Spinal cord (tissue), 9 donors: ENCODE measurements at regions not wholly inside any gene's neighbourhood (a gene's known extent, or its start where the extent isn't known, plus 50 kb on each side); places are given as distances from the start of the nearest gene placed in this dataset.
"Not testable (repeated sequence)": the region's sequence is repeated elsewhere in the genome, so short reads cannot be mapped to it uniquely, and the experiment has no call there.

Source experiments
- DNase-seq, 6 donors: peaks; one replicate each; pipeline versions ENCODE4 v3.0.0 to v3.0.0-alpha.2; 2013 to 2015; ENCODE audit warnings: low spot score in 6 of 6, low read depth in 4 of 6
- H3K27ac ChIP-seq: one replicate; pipeline ENCODE4 v1.5.1; 2013; ENCODE audit warnings: low read depth, low read length, control low read depth
- H3K27me3 ChIP-seq: one replicate; pipeline ENCODE4 v1.6.1; 2013; ENCODE audit warnings: low read length; ENCODE audit not compliant: control insufficient read depth, insufficient read depth
- H3K36me3 ChIP-seq: one replicate; pipeline ENCODE4 v1.6.1; 2013; ENCODE audit warnings: low read length; ENCODE audit not compliant: control insufficient read depth, insufficient read depth
- H3K4me1 ChIP-seq: one replicate; pipeline ENCODE4 v1.6.1; 2013; ENCODE audit warnings: low read length; ENCODE audit not compliant: control insufficient read depth, insufficient read depth
- H3K4me3 ChIP-seq: one replicate; pipeline ENCODE4 v1.5.1; 2013; ENCODE audit warnings: low read depth, low read length, control low read depth
- H3K9me3 ChIP-seq: one replicate; pipeline ENCODE4 v1.6.1; 2013; ENCODE audit warnings: low read length; ENCODE audit not compliant: control insufficient read depth, insufficient read depth
- WGBS: methylation state at CpG from one replicate; pipeline ENCODE4 v1.1.5; 2013; ENCODE audit warnings: missing lambda C conversion rate; ENCODE audit not compliant: insufficient coverage; 5-methylcytosine and 5-hydroxymethylcytosine counted together
- donor health status: healthy.

GRCh38 chr1:213623064-213623581, 364.6 kb upstream of the PROX1 start:
- DNase-seq = no peak
- Histone ChIP-seq H3K36me3 (no peaks in the 10 kb centered on the region), H3K27me3 (no peaks in the 10 kb centered on the region), H3K27ac (no peak overlapping the region), H3K4me1 (no peaks in the 10 kb centered on the region), H3K4me3 (no peak overlapping the region), H3K9me3 (no peaks in the 10 kb centered on the region)
- WGBS = no CpG with 5 or more reads among the region's 9 CpGs

GRCh38 chr1:213623862-213624261, 363.9 kb upstream of the PROX1 start:
- DNase-seq = no peak
- WGBS = 96% methylated on average over 4 of the region's 4 CpGs
- Histone ChIP-seq H3K4me1 (no peaks in the 10 kb centered on the region), H3K4me3 (no peak overlapping the region), H3K27ac (no peak overlapping the region), H3K9me3 (no peaks in the 10 kb centered on the region), H3K36me3 (no peaks in the 10 kb centered on the region), H3K27me3 (no peaks in the 10 kb centered on the region)

GRCh38 chr1:213636778-213637177, 351.0 kb upstream of the PROX1 start:
- not testable (repeated sequence) for H3K4me3 ChIP-seq, H3K36me3 ChIP-seq, DNase-seq, H3K4me1 ChIP-seq, H3K27ac ChIP-seq, H3K27me3 ChIP-seq, H3K9me3 ChIP-seq

GRCh38 chr1:213641312-213641711, 346.5 kb upstream of the PROX1 start:
- Histone ChIP-seq H3K36me3 (no peaks in the 10 kb centered on the region), H3K4me3 (no peak overlapping the region), H3K27ac (no peak overlapping the region), H3K9me3 (no peaks in the 10 kb centered on the region), H3K27me3 (no peaks in the 10 kb centered on the region), H3K4me1 (no peaks in the 10 kb centered on the region)
- DNase-seq = no peak
- 100% methylated on average over 2 of the region's 2 CpGs for WGBS

GRCh38 chr1:213643360-213643759, 344.4 kb upstream of the PROX1 start:
- H3K36me3 ChIP-seq = no peaks in the 10 kb centered on the region
- DNase-seq = no peak
- H3K4me1 ChIP-seq = no peaks in the 10 kb centered on the region
- H3K27me3 ChIP-seq = no peaks in the 10 kb centered on the region
- H3K27ac ChIP-seq = no peak overlapping the region
- no peak overlapping the region for H3K4me3 ChIP-seq
- H3K9me3 ChIP-seq = no peaks in the 10 kb centered on the region

- DNase-seq = no peak
- Histone ChIP-seq H3K27me3 (no peaks in the 10 kb centered on the region), H3K27ac (no peak overlapping the region), H3K4me3 (no peak overlapping the region), H3K36me3 (no peaks in the 10 kb centered on the region), H3K4me1 (no peaks in the 10 kb centered on the region), H3K9me3 (no peaks in the 10 kb centered on the region)
- 63% methylated on average over 2 of the region's 2 CpGs for WGBS
These were observed 339.7 kb upstream of the PROX1 start for GRCh38 chr1:213647864-213648650.

GRCh38 chr1:213649373-213649772, 338.4 kb upstream of the PROX1 start:
- no peaks in the 10 kb centered on the region for H3K4me1 ChIP-seq
- H3K9me3 ChIP-seq = no peaks in the 10 kb centered on the region
- 86% methylated on average over 10 of the region's 10 CpGs for WGBS
- no peaks in the 10 kb centered on the region for H3K27me3 ChIP-seq
- H3K36me3 ChIP-seq = no peaks in the 10 kb centered on the region
- no peak for DNase-seq
- no peak overlapping the region for H3K4me3 ChIP-seq
- H3K27ac ChIP-seq = no peak overlapping the region

- H3K27ac ChIP-seq = no peak overlapping the region
- no peaks in the 10 kb centered on the region for H3K36me3 ChIP-seq
- no peaks in the 10 kb centered on the region for H3K27me3 ChIP-seq
- no peaks in the 10 kb centered on the region for H3K4me1 ChIP-seq
- H3K4me3 ChIP-seq = no peak overlapping the region
- no CpG with 5 or more reads among the region's 2 CpGs for WGBS
- no peaks in the 10 kb centered on the region for H3K9me3 ChIP-seq
- no peak for DNase-seq
These were observed 337.2 kb upstream of the PROX1 start for GRCh38 chr1:213650603-213651002.

- no peaks in the 10 kb centered on the region for H3K36me3 ChIP-seq
- H3K27me3 ChIP-seq = no peaks in the 10 kb centered on the region
- H3K4me1 ChIP-seq = no peaks in the 10 kb centered on the region
- WGBS = no CpG with 5 or more reads among the region's 4 CpGs
- H3K9me3 ChIP-seq = no peaks in the 10 kb centered on the region
- H3K27ac ChIP-seq = no peak overlapping the region
- DNase-seq = no peak
- no peak overlapping the region for H3K4me3 ChIP-seq
These were observed 336.7 kb upstream of the PROX1 start for GRCh38 chr1:213651077-213651476.

GRCh38 chr1:213652109-213652508, 335.7 kb upstream of the PROX1 start:
- no peak overlapping the region for H3K4me3 ChIP-seq
- no peaks in the 10 kb centered on the region for H3K36me3 ChIP-seq
- H3K4me1 ChIP-seq = no peaks in the 10 kb centered on the region
- no peak for DNase-seq
- no peaks in the 10 kb centered on the region for H3K9me3 ChIP-seq
- 100% methylated on average over 1 of the region's 4 CpGs for WGBS
- H3K27me3 ChIP-seq = no peaks in the 10 kb centered on the region
- H3K27ac ChIP-seq = no peak overlapping the region
